GM12892 (cell line): ENCODE measurements at regions not wholly inside any gene's neighbourhood (a gene's known extent, or its start where the extent isn't known, plus 50 kb on each side); places are given as distances from the start of the nearest gene placed in this dataset.
"Not testable (repeated sequence)": the region's sequence is repeated elsewhere in the genome, so short reads cannot be mapped to it uniquely, and the experiment has no call there.

Experiments used
- DNase-seq: peaks from one replicate; pipeline ENCODE4 v3.0.0; 2011; ENCODE audit not compliant: insufficient read length
- FAIRE-seq: peaks from 2 replicates; lab custom pipeline; 2011; peaks lifted over from hg19 to GRCh38; lab: Jason Lieb, UNC
- POLR2A ChIP-seq: IDR thresholded peaks from 2 replicates; pipeline ENCODE4 v1.6.1; 2011; ENCODE audit warnings: low read depth, low read length, control low read depth
- POLR2AphosphoS5 ChIP-seq: IDR thresholded peaks from 2 replicates; pipeline ENCODE4 v1.6.1; 2011; ENCODE audit warnings: low read depth, low read length, control low read depth
- TAF1 ChIP-seq: IDR thresholded peaks from 2 replicates; pipeline ENCODE4 v1.6.1; 2011; ENCODE audit warnings: low read depth, mild to moderate bottlenecking, control low read depth, low read length, borderline replicate concordance

DNA sequence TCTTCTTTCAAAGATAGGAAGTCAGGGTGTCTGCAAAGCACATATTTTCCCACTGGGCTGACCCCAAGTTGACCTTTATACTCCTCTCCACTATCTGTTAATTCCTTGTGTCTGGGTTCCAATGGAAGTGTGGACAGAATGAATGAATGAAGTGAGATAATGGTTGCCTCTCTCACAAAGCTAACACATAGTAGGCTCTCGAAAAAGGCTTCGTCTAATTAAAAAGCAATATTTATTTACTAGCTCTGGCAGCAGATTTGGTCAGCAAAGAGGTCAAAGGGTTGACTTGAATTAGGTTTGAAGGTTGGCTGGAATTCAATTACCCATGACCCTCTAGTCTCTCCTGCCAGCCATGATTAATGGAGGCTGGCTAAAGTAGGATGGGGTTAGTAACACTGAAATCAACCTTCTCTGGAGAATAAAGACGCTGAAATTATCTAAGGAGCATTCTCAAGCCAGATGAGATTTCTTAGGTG lies 280.3 kb upstream of the KLF3 start:
- DNase-seq (no peak), FAIRE-seq (no peak)
- TF ChIP-seq TAF1 = no peak
- TF ChIP-seq POLR2AphosphoS5 = no peak
- TF ChIP-seq POLR2A = no peak

DNA sequence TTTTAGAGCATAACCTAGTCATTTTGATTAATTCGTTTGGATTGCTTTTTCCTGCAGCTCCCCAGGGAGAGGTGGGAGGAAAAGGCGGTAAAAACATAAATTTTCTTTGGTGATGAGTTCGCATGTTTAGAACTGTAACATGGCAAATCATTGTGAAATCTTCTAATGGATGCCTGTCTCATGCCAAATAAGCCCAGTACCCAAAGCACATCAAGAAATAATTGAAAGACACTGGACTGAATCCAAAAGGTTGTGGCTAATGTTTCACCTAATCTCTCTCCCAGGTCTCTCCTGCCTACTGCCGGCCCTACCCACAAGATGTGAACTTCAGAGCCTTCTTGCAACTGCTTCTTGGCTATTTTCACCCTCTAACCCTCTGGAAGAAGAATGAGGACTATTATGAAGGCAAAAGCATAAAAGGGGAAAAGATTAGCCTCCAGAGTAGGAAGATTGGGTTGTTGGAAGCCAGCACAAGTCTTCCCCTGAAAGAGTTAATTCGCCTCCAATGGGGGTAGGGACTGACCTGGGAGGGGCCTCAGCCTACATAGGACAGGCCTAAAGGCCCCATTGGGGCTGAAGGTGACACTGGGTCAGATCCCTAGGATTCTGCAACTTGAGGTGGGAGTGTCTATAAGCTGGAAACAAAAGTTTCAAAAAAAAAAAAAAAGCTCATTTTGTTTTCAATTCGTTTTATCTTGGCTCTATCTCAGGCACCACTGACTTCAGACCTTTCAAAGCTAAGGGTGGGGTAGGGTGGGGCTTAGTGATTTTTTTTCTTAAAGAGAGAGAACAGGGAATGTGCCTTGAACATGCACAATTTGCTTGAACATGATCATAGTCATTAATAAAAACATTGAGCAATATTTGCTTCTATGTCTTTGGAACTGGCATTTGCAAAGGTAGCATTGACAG lies 278.6 kb upstream of the KLF3 start:
- no peak for TF ChIP-seq POLR2A
- FAIRE-seq = no peak
- DNase-seq = no peak

DNA sequence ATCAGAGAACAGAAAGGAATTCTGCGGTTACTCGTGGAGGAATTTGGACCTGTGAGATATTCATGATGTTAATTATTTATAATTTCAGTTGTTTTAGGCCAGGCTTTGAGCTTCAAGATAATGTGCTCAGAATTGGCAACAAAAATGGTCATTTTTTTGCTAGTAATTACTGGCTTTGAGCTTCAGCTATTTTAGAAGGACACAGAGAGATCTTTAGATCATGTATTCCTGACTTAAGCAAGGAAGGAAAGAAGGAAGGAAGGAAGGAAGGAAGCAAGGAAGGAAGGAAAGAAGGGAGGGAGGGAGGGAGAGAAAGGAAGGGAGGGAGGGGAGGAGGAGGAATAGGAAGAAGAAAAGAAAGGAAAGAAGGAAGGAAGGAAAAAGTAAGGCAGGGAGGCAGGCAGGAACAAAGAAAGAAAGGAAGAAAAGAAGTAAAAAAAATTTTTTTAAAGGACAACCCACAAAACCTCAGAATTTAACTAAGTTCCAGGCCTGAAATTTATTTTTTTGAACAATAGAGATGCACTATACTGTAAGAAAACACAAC lies 277.9 kb upstream of the KLF3 start:
- TF ChIP-seq TAF1 (no peak), POLR2AphosphoS5 (no peak), POLR2A (no peak)
- DNase-seq (no peak), FAIRE-seq (no peak)

DNA sequence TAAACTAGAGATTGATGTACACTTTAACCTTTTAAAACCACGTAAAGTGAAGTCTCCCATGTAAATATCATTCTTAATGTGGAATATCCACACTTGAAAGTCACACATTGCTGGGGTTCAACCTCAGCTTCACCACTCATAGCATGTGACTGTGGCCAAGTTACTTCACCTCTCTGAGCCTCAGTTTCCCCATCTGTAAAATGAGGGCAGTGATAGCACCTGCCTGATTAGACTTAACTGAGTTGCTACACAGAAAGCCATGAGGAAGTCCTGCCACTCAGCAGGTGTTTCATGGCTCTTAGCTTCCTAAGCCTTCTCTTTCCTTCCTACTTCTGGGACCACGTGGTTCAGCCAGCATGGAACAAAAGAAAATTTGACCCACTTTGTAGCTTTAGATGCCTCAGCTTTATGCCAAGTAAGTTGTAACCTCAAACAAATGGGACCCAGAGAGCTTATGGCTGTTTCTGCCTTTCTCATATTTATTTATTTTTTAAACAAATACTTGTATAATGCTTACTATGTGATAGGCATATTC lies 277.3 kb upstream of the KLF3 start:
- no peak for FAIRE-seq
- no peak for TF ChIP-seq POLR2A
- no peak for TF ChIP-seq TAF1
- no peak for TF ChIP-seq POLR2AphosphoS5

DNA sequence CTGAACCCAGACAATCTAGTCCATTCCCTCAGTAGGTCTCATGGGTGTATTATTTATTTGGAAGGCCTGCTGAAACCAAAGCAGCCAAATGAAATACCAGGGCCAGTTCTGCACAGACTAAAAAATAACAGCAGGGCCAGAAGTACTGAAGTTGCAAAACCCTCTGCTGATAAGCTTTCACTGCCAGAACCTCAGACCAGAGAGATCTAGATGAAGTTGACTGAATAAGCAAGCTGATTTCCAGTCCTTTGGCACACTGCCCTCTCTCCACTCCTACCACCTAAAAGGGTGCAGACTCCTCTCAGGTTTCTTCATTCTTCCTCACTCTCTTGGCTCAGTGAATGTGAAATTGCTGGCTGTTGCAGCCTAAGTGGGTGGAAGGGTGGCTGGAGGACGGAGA lies 276.7 kb upstream of the KLF3 start:
- no peak for FAIRE-seq
- TF ChIP-seq POLR2AphosphoS5 = no peak
- TF ChIP-seq TAF1 = no peak
- TF ChIP-seq POLR2A = no peak
- no peak for DNase-seq

More for the DNA sequence above, 277.3 kb upstream of the KLF3 start:
- no peak for DNase-seq

DNA sequence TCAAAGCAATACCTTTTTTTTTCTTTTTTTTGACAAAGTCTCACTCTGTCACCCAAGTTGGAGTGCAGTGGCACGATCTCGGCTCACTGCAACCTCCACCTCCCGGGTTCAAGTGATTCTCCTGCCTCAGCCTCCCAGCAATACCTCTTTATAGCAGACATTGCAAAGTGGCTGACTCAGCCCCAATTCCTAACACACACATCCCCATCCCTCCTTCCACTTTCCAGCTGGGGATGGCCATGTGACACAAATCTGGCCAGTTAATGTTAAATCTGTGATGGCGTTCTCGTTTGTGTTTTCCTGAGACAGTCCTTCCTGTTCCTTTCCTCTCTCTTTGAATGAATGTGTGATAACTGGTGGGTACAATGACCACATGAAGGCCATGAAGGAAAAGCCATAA lies 276.2 kb upstream of the KLF3 start:
- DNase-seq (no peak), FAIRE-seq (no peak)
- TF ChIP-seq POLR2AphosphoS5 (no peak), TAF1 (no peak), POLR2A (no peak)

DNA sequence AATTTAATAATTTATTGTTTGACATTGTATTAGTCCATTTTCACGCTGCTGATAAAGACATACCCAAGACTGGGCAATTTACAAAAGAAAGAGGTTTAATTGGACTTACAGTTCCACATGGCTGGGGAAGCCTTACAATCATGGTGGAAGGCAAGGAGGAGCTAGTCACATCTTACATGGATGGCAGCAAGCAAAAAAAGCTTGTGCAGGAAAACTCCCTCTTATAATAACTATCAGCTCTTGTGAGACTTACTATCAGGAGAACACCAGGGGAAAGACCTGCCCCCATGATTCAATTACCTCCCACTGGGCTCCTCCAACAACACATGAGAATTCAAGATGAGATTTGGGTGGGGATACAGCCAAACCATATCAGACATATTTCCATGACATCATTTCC lies 275.1 kb upstream of the KLF3 start:
- FAIRE-seq, DNase-seq: not testable (repeated sequence)

DNA sequence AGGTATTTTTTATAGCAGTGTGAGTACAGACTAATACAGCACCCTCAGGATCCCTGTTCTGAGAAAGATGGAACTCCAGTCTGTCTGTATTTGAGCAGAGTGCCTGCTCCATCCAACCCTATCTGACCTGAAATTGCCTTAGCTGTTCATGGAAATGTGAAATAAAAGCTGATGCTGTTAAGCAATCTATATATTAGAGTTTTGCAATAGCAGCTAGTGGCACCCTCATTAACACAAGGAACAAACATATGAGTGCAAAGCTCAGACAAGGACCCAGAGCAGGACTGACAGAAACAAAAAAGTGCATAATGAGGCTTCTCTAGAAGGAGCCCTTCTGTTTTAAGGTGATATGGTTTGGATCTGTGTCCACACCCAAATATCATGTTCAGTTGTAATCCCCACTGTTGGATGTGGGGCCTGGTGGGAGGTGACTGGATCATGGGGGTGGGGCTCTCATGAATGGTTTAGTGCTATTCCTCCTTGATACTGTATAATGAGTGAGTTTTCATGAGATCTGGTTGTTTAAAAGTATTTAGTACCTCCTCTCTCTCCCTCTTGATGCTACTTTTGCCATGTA lies 272.9 kb upstream of the KLF3 start:
- TF ChIP-seq POLR2A (no peak), TAF1 (no peak), POLR2AphosphoS5 (no peak)
- DNase-seq = no peak
- no peak for FAIRE-seq

DNA sequence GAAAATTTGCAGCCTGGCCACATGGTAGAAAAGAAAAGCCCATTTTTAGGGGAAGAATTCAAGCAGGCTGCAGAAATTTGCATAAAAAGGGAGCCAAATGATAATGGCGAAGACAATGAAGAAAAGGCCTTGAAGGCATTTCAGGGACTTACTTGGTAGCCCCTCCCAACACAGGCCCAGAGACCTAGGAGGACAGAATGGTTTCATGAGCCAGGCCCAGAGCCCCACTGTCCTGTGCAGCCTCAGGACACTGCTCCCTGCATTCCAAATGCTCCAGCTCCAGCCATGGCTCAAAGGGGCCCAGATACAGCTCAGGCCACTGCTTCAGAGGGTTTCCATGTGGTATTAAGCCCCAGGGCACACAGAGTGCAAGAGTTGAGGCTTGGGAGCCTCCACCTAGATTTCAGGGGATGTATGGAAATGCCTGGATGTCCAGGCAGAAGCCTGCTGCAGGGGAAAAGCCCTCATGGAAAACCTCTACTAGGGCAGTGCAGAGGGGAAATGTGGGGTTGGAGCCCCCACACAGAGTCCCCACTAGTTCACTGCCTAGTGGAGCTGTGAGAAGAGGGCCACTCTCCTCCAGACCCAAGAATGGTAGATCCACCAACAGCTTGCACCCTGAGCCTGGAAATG lies 271.7 kb upstream of the KLF3 start:
- DNase-seq (no peak), FAIRE-seq (no peak)
- TF ChIP-seq POLR2A = no peak
- no peak for TF ChIP-seq POLR2AphosphoS5
- no peak for TF ChIP-seq TAF1

DNA sequence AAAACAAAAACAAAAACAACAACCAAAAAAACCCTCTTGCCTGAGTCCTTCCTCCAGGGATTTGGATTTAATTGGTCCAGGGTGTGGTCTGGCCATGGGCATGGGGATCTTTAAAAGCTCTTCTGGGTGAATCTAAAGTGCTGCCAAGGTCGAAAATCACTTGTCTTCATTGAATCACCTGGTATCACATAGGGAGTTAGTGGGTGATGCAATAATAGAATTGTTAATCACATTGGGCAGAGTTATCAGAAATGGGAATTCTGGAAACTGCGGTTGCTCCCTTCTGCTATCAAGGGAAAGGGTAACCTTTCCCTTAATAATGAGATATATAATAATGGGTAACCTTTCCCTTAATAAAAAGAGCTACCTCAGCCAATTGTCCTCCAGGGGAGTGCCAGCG lies 267.9 kb upstream of the KLF3 start:
- no peak for DNase-seq
- TF ChIP-seq POLR2A = no peak
- TF ChIP-seq TAF1 = no peak
- TF ChIP-seq POLR2AphosphoS5 = no peak
- no peak for FAIRE-seq

DNA sequence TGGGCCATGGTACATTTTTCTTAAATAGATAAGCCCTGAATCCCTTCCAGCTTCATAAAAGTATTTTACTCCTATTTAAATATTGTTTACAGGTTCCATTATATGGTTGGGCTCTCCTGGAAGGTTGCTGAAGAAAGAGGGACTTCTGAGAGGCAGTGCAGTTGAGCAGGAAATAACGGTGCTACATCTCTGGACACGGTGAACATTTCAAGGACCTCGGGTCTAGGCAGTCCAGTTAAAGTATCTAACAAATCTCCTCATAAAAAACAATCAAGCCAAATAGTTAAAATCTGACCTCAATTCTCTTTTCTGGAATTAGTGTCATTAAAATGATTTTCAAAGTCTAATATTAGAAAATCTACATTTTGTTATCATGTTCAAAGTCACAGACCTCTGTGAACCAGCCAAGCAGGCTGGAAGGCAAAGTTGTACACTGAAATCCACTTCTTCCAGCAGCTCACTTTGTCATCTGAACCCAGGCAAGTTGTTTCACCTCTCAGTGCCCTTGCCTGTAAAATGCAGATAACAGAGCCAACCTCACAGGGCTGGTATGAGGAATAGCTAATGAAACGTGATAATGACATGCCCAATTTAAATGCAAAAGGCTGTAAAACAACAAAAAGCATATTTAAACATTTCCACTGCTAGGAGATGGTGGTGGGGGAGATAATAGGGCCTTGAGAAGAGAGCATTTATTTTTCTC lies 267.0 kb upstream of the KLF3 start:
- DNase-seq = no peak
- FAIRE-seq = no peak
- no peak for TF ChIP-seq POLR2AphosphoS5
